ENCODE measurements at regions not wholly inside any gene's neighbourhood (a gene's known extent, or its start where the extent isn't known, plus 50 kb on each side); places are given as distances from the start of the nearest gene placed in this dataset.
"Not testable (repeated sequence)": the region's sequence is repeated elsewhere in the genome, so short reads cannot be mapped to it uniquely, and the experiment has no call there.

DNA sequence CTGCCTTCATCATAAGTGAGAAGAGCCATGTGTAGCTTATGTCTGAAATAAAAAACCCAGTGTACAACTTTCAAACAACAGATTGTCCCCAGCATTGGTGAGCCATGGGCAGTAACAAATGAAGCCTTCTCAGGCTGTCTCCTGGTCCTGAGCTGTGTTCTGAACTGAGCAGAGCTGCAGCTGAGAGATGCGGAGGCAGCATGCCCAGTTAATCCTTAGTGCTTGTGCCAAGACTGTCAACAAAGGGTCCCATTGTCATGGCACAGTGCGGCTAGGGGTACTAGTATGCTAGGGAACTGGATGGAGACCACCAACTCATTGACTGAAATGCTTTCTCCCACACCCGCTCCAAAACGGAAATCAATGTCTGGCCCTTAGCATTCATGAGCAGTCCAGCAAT, 154.3 kb downstream of the RMST start:
- no peak overlapping the region for H3K4me3 Mint-ChIP-seq

GRCh38 chr12:97628962-97629361, 166.4 kb downstream of the RMST start:
- Mint-ChIP-seq H3K4me3 (no peak overlapping the region), H3K27ac (no peak overlapping the region)
- no peak for DNase-seq

More for the DNA sequence above, 154.3 kb downstream of the RMST start:
- no peaks in the 10 kb centered on the region for H3K27me3 Mint-ChIP-seq
- no peaks in the 10 kb centered on the region for H3K36me3 Mint-ChIP-seq (ENCODE audit: low read depth)
- H3K27ac Mint-ChIP-seq = no peak overlapping the region
- H3K4me1 Mint-ChIP-seq = no peaks in the 10 kb centered on the region
- DNase-seq (no peak), ATAC-seq (no peak)
- H3K9me3 ChIP-seq (ENCODE audit: control insufficient read depth, low read length, poor library complexity, severe bottlenecking) = no peaks in the 10 kb centered on the region

DNA sequence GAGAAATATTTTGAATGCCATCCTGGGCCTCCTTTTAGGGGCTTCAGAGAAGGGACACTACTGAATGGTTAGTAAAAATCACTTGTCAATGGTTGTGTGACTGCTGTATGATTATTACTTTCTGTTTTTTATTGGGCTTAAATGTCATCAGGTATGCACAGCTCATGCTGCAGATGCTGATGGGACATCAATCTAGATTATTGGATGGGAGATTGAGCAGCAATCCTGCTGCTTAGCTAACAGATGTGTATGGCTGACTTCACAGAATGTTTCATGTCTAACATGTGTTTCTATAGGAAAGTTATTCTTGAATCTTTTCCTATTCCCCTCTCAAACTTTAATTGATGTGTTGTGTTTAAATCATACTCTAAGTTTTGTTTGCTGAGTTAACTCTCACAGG, 166.8 kb downstream of the RMST start:
- peaks cover 4% of the 10 kb centered on the region for H3K27me3 Mint-ChIP-seq
- H3K27ac Mint-ChIP-seq = no peak overlapping the region
- H3K4me3 Mint-ChIP-seq = no peak overlapping the region
- H3K9me3 ChIP-seq (ENCODE audit: control insufficient read depth, low read length, poor library complexity, severe bottlenecking) = no peaks in the 10 kb centered on the region
- DNase-seq (no peak), ATAC-seq (no peak)
- no peaks in the 10 kb centered on the region for H3K36me3 Mint-ChIP-seq (ENCODE audit: low read depth)
- H3K4me1 Mint-ChIP-seq = no peaks in the 10 kb centered on the region

More at GRCh38 chr12:97628962-97629361, 166.4 kb downstream of the RMST start:
- peaks cover 4% of the 10 kb centered on the region for H3K27me3 Mint-ChIP-seq
- no peak for ATAC-seq
- no peaks in the 10 kb centered on the region for H3K36me3 Mint-ChIP-seq (ENCODE audit: low read depth)
- no peaks in the 10 kb centered on the region for H3K4me1 Mint-ChIP-seq
- no peaks in the 10 kb centered on the region for H3K9me3 ChIP-seq (ENCODE audit: control insufficient read depth, low read length, poor library complexity, severe bottlenecking)

DNA sequence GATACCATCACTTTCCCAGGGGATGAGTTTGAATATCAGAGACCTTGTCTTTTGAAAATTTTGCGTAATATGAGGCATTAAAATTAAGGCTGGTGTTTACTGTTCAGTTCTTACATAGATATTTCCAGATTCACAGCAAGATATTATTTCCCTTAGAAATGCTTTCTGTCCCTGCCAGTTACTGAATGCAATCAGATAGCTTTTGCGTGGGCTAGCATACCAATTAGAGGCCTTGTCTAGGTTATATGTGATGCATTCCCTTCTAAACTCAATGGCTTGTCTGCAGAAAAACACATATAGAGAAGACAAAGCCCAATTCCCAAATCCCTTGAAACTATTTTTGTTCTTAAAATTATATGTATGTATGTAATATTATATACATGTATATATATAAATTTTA, 167.8 kb downstream of the RMST start:
- Mint-ChIP-seq H3K36me3 (ENCODE audit: low read depth) (no peaks in the 10 kb centered on the region), H3K4me3 (no peak overlapping the region), H3K27ac (no peak overlapping the region), H3K27me3 (peaks cover 1% of the 10 kb centered on the region), H3K4me1 (no peaks in the 10 kb centered on the region)
- DNase-seq = no peak
- no peaks in the 10 kb centered on the region for H3K9me3 ChIP-seq (ENCODE audit: control insufficient read depth, low read length, poor library complexity, severe bottlenecking)
- ATAC-seq = no peak

DNA sequence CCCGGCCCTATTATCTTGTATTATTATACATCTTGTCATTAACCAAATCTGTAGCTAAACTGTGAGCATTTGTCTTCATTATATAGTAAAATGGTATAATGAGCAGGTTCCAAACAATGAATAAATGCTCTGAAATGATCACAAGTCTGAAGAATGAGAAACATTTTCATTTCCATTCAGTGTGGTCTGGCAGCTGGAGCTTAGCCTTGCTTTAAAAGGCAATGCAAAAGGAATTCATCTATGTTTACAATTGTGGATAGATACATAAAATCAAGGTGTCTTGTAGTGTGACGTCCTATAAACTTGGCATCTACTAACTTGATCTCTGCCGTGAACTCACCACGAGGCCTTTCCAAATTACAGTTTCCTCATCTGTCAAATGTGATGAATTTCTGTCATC, 168.3 kb downstream of the RMST start:
- ATAC-seq = no peak
- no peak overlapping the region for H3K4me3 Mint-ChIP-seq
- no peak overlapping the region for H3K27ac Mint-ChIP-seq
- no peaks in the 10 kb centered on the region for H3K27me3 Mint-ChIP-seq
- no peaks in the 10 kb centered on the region for H3K9me3 ChIP-seq (ENCODE audit: control insufficient read depth, low read length, poor library complexity, severe bottlenecking)
- H3K36me3 Mint-ChIP-seq (ENCODE audit: low read depth) = no peaks in the 10 kb centered on the region
- DNase-seq = no peak
- H3K4me1 Mint-ChIP-seq = no peaks in the 10 kb centered on the region

DNA sequence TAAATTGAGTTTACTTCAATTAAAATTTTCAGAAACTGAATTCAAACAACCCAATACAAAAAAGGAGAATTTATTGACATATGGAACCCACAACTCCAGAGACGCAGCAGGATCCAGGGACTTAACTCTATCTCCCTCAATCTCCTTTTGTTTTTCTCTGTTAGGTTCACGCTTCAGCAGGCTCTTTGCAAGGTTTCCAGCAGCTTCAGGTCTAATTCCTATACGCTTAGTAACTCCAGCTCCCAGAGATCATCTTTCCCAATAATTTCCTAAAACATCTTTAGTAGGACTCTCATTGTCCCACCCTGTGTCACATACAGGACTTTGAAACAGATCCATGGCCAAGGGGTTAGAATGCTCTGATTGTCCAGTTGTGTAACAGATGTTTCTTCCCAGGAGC, 175.2 kb downstream of the RMST start:
- DNase-seq = no peak
- H3K4me1 Mint-ChIP-seq = no peaks in the 10 kb centered on the region
- no peak for ATAC-seq
- H3K36me3 Mint-ChIP-seq (ENCODE audit: low read depth) = no peaks in the 10 kb centered on the region
- no peak overlapping the region for H3K4me3 Mint-ChIP-seq
- H3K27ac Mint-ChIP-seq = no peak overlapping the region
- H3K9me3 ChIP-seq (ENCODE audit: control insufficient read depth, low read length, poor library complexity, severe bottlenecking) = no peaks in the 10 kb centered on the region
- no peaks in the 10 kb centered on the region for H3K27me3 Mint-ChIP-seq

DNA sequence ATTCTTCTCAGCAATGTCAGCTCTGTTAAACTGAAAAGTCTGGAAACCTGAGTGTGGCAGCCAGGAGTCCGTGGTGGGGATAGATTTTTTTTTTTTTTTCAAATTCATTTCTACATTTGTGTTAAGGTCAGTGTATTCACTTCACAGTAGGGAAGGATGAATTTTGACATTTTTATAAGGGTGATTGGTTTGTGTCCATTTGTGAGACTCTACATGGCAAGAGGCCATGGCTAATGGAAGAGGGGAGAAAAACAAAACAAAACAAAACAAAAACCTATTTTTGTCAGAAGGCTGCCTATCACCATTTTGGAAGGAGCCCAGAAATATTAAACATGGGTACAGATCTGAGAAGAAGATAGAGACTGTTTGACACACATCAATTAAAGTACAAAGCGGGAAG, 176.1 kb downstream of the RMST start:
- Mint-ChIP-seq H3K27me3 (no peaks in the 10 kb centered on the region), H3K4me1 (no peaks in the 10 kb centered on the region), H3K36me3 (ENCODE audit: low read depth) (no peaks in the 10 kb centered on the region), H3K27ac (no peak overlapping the region), H3K4me3 (no peak overlapping the region)
- no peaks in the 10 kb centered on the region for H3K9me3 ChIP-seq (ENCODE audit: control insufficient read depth, low read length, poor library complexity, severe bottlenecking)
- ATAC-seq (no peak), DNase-seq (no peak)

DNA sequence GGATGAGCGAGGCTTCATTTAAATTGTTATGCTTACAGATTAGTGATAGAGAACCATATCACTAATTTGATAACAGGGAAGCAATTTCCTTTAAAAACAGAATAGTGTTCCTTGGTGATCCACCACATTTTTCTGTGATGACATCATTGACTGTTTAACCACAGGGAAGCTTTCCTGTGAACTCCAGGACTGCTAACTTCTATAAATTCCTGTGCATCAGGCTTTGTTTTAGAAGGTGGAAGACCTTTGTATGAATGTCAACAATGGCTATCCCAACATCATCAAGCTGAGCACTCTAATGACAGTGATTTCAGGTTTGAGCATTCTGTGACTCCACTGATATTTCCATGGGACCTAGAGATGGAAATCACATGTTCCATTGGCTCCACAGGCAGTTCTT, 177.1 kb downstream of the RMST start:
- Mint-ChIP-seq H3K27me3 (no peaks in the 10 kb centered on the region), H3K4me1 (no peaks in the 10 kb centered on the region), H3K36me3 (ENCODE audit: low read depth) (no peaks in the 10 kb centered on the region), H3K27ac (no peak overlapping the region), H3K4me3 (no peak overlapping the region)
- H3K9me3 ChIP-seq (ENCODE audit: control insufficient read depth, low read length, poor library complexity, severe bottlenecking) = no peaks in the 10 kb centered on the region
- DNase-seq (no peak), ATAC-seq (no peak)

DNA sequence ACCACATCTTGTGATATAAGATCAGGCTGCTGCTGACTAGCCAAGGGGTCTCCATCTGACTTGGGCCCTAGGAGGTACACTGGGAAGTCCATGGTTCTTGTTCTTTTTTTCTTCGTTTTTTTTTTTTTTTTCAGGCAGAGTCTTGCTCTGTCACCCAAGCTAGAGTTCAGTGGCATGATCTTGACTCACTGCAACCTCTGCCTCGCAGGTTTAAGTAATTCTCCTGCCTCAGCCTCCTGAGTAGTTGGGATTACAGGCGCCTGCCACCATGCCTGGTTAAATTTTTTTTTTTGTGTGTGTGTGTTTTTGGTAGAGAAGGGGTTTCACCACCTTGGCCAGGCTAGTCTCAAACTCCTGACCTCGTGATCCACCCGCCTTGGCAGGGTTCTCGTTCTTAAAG, 178.2 kb downstream of the RMST start:
- no peaks in the 10 kb centered on the region for H3K36me3 Mint-ChIP-seq (ENCODE audit: low read depth)

DNA sequence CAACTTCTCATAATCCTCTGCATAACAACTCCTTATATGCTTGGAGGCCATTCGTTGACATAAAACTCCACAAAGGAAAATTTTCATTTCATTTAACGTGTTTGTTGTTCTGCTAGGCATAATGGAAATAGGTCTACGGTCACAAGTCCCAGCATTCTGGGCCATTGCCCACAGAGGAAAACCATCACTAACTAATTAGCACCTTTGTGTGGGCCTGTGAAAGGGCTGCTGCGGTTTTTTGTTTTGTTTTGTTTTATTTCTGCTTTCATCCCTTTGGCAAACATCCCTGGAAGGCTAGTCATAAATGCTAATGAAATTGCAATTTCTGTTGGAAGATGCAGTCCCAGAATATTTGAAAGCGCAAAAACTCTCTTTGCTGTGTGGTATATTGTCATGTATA, 180.3 kb downstream of the RMST start:
- Mint-ChIP-seq H3K36me3 (ENCODE audit: low read depth) (no peaks in the 10 kb centered on the region), H3K4me1 (no peaks in the 10 kb centered on the region), H3K27me3 (no peaks in the 10 kb centered on the region), H3K4me3 (no peak overlapping the region), H3K27ac (no peak overlapping the region)
- H3K9me3 ChIP-seq (ENCODE audit: control insufficient read depth, low read length, poor library complexity, severe bottlenecking) = no peaks in the 10 kb centered on the region
- ATAC-seq = no peak
- DNase-seq = no peak

More for the DNA sequence above, 178.2 kb downstream of the RMST start:
- H3K4me1 Mint-ChIP-seq = no peaks in the 10 kb centered on the region
- H3K27me3 Mint-ChIP-seq = no peaks in the 10 kb centered on the region
- no peaks in the 10 kb centered on the region for H3K9me3 ChIP-seq (ENCODE audit: control insufficient read depth, low read length, poor library complexity, severe bottlenecking)
- no peak for ATAC-seq
- H3K4me3 Mint-ChIP-seq = no peak overlapping the region
- DNase-seq = no peak
- no peak overlapping the region for H3K27ac Mint-ChIP-seq

GRCh38 chr12:97643924-97644323, 181.3 kb downstream of the RMST start:
- H3K9me3 ChIP-seq (ENCODE audit: control insufficient read depth, low read length, poor library complexity, severe bottlenecking) = no peaks in the 10 kb centered on the region
- no peaks in the 10 kb centered on the region for H3K27me3 Mint-ChIP-seq
- no peak for ATAC-seq
- H3K27ac Mint-ChIP-seq = no peak overlapping the region
- H3K4me1 Mint-ChIP-seq = no peaks in the 10 kb centered on the region
- DNase-seq = no peak
- no peak overlapping the region for H3K4me3 Mint-ChIP-seq
- H3K36me3 Mint-ChIP-seq (ENCODE audit: low read depth) = no peaks in the 10 kb centered on the region

DNA sequence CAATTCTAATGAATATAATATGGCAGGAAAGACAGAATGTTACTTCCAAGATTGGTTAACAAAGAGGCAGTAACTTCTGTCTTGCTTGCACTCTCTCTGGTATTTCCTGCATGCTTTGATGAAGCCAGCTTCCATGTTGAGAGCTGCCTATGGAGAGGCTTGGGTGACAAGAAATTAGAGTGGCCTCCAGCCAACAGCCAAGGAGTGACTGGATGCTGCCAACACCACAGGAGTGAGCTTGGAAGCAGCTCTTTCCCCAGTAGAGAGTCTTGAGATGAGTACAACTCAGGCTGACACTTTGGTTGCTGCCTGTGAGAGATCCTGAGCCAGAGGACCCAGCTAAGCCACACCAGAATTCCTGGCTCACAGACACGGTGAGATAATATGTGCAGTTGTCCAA, 183.1 kb downstream of the RMST start:
- Mint-ChIP-seq H3K4me1 (no peaks in the 10 kb centered on the region), H3K36me3 (ENCODE audit: low read depth) (no peaks in the 10 kb centered on the region), H3K4me3 (no peak overlapping the region), H3K27ac (no peak overlapping the region), H3K27me3 (no peaks in the 10 kb centered on the region)
- ATAC-seq = no peak
- DNase-seq = no peak
- H3K9me3 ChIP-seq (ENCODE audit: control insufficient read depth, low read length, poor library complexity, severe bottlenecking) = no peaks in the 10 kb centered on the region

DNA sequence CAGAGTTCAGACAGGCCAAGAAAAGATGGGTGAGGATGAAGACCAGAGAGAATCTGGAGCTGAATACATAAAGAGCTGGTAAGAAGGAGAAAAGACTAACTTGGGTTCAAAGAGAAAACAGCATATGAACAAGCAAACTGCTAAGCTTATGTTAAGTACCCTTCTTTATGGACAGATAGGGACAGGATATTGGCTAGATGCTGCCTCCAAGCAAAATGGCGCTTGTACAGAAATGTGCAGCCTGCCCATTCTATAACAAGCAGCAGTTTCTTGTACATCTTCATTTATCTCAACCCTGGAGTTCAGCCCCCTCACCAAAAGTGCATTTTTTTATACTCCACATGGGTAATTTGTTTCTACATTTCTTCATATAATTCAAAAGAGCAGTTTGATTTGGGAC, 184.5 kb downstream of the RMST start:
- ATAC-seq = no peak
- Mint-ChIP-seq H3K4me3 (no peak overlapping the region), H3K36me3 (ENCODE audit: low read depth) (no peaks in the 10 kb centered on the region), H3K27ac (no peak overlapping the region), H3K27me3 (no peaks in the 10 kb centered on the region), H3K4me1 (no peaks in the 10 kb centered on the region)
- DNase-seq = no peak
- H3K9me3 ChIP-seq (ENCODE audit: control insufficient read depth, low read length, poor library complexity, severe bottlenecking) = no peaks in the 10 kb centered on the region

DNA sequence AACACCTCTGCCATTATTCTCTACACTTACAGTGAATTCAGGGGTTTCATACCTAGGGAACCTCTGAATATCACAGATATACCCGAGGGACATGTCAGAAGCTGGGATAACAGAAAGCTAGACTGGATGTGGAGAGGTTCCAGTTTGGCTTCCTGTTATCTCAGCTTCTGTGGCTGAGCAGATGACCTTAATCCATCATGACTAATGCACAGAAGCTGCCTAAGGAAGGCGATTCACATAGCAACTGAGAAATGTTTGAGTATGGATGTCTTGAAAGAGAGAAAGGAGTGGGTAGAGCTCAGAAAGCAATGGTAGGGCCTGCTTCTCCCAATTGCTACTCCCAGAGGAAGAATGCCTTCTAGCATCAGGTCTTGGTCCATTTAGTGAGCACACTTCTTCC, 187.6 kb downstream of the RMST start:
- ATAC-seq (no peak), DNase-seq (no peak)
- Mint-ChIP-seq H3K4me3 (no peak overlapping the region), H3K36me3 (ENCODE audit: low read depth) (no peaks in the 10 kb centered on the region), H3K4me1 (no peaks in the 10 kb centered on the region), H3K27me3 (no peaks in the 10 kb centered on the region), H3K27ac (no peak overlapping the region)
- no peaks in the 10 kb centered on the region for H3K9me3 ChIP-seq (ENCODE audit: control insufficient read depth, low read length, poor library complexity, severe bottlenecking)

DNA sequence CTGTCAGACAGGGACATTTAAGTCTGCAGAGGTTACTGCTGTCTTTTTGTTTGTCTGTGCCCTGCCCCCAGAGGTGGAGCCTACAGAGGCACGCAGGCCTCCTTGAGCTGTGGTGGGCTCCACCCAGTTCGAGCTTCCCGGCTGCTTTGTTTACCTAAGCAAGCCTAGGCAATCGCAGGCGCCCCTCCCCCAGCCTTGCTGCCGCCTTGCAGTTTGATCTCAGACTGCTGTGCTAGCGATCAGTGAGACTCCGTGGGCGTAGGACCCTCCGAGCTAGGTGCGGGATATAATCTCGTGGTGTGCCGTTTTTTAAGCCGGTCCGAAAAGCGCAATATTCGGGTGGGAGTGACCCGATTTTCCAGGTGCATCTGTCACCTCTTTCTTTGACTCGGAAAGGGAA, 193.9 kb downstream of the RMST start:
- H3K4me1 Mint-ChIP-seq; ATAC-seq; H3K36me3 Mint-ChIP-seq (ENCODE audit: low read depth); H3K9me3 ChIP-seq (ENCODE audit: control insufficient read depth, low read length, poor library complexity, severe bottlenecking); H3K4me3 Mint-ChIP-seq; H3K27me3 Mint-ChIP-seq; DNase-seq; H3K27ac Mint-ChIP-seq: not testable (repeated sequence)

All from T-helper 17 cell (primary cell).